HG02943 (cell line): ENCODE measurements at regions not wholly inside any gene's neighbourhood (a gene's known extent, or its start where the extent isn't known, plus 50 kb on each side); places are given as distances from the start of the nearest gene placed in this dataset.

ENCODE experiments used
- ATAC-seq: cut with Tn5 transposase; IDR thresholded peaks from one replicate; pipeline ENCODE4 v1.9.1; 2021; ENCODE audit warnings: mild to moderate bottlenecking, low read depth, moderate library complexity; ENCODE audit not compliant: unreplicated experiment

- no peak for ATAC-seq
These were observed 218.2 kb downstream of the C6orf118 start for GRCh38 chr6:165091121-165091785.

GRCh38 chr6:165090242-165090641 is 219.2 kb downstream of the C6orf118 start:
- ATAC-seq = no peak

GRCh38 chr6:165086814-165087213 is 222.6 kb downstream of the C6orf118 start:
- no peak for ATAC-seq

- no peak for ATAC-seq
These were observed 226.8 kb downstream of the C6orf118 start for GRCh38 chr6:165082636-165083035.

DNA sequence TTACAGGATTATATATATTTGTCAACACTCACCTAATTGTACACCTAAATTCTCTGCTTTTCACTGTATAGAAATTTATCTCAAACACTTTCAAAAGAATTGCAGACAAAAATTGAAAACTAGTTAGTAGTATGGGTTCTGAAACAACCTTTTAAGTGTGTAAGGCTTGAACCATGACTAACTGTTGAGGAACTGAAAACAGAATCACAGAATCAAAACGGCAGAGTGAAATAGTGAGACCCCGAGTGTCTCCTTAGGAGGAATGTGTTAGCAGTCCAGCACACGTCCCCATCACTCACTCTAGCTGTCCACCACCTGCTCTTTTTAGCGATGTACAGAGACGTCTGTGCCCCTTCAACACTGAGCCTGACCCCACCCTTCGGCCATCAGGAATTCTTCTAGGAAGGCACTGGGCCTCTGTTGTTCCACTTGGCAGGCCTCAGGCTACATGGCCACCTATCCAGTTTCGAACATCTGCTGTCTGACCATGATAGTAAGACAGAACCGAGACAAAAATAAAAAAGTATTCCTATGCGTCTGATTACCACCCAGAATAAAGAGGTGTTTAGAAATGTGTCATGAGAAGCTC is 227.4 kb downstream of the C6orf118 start:
- ATAC-seq = no peak

- ATAC-seq = no peak
These were observed 231.5 kb downstream of the C6orf118 start for GRCh38 chr6:165077876-165078275.

GRCh38 chr6:165071906-165072305 is 237.5 kb downstream of the C6orf118 start:
- ATAC-seq = no peak

- ATAC-seq = no peak
These were observed 248.7 kb downstream of the C6orf118 start for GRCh38 chr6:165060720-165061119.

DNA sequence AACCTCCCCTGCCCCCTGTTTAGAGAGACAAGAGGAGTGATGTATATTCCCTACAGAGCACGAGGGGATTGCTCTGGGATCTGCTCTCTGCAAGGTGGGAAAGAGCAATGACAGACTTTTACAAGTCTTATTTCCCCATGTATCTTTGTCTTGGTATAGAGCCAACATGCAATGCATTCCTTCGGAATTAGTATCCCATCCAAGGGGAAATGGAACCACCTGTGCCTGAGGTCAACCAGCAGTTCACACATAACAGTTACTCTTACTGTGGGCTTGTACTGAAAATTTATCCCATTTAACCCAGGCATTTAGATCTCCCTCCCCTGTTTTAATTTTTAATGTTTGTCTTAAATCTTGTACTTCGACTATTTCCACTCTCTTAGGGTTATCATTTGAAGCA is 250.4 kb downstream of the C6orf118 start:
- no peak for ATAC-seq

DNA sequence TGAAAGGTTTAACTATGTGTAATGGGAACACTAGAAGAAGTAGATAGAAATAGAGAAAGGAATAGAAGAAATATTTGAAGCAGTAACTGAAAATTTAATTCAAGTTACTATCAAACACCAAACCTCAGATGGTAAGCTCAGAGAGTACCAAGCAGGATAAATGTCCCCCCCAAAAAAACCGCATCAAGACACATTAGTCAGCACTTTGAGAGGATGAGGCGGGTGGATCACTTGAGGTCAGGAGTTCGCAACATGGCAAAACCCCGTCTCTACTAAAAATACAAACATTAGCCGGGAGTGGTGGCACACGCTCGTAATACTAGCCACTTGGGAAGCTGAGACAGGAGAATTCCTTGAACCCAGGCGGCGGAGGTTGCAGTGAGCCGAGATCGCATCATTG is 253.1 kb downstream of the C6orf118 start:
- ATAC-seq = no peak

DNA sequence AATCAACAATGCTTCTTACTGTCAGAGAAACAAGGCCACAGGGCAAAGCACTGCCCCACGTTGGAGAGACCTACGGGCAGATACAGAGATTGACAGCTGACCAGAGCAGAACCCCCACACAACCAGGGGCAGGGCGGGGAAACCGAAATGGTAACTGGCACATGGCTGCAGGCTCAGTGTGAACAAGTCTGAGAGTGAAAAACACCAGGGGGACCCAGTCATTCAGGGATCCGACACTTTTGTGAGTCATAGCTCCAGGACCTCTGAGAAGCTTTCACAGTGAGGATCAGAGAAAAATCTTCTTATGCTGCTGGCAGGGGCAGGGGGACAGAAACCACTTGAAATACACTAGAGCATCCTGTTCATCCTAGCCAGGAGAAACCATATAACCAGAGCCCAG is 254.2 kb downstream of the C6orf118 start:
- no peak for ATAC-seq

- ATAC-seq = no peak
These were observed 256.6 kb downstream of the C6orf118 start for GRCh38 chr6:165052561-165053480.

GRCh38 chr6:165049362-165049761 is 260.0 kb downstream of the C6orf118 start:
- ATAC-seq = no peak

GRCh38 chr6:165047952-165048351 is 261.5 kb downstream of the C6orf118 start:
- no peak for ATAC-seq

DNA sequence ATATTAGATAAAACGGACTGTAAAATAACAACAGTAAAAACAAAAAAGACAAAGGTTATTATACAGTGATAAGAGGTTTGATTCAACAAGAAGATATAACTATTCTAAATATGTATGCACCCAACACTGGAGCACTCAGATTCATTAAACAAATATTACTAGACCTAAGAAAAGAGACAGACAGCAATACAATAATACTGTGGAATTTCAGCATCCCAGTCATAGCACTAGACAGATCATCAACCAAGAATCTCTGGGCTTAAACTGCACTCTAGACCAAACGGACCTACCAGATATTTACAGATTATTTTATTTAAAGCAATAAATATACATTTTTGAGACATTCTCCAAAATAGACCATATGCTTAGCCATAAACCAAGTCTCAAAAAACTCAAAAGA is 263.8 kb downstream of the C6orf118 start:
- no peak for ATAC-seq

- no peak for ATAC-seq
These were observed 266.5 kb downstream of the C6orf118 start for GRCh38 chr6:165042912-165043311.

GRCh38 chr6:165040440-165040839 is 269.0 kb downstream of the C6orf118 start:
- ATAC-seq = no peak

DNA sequence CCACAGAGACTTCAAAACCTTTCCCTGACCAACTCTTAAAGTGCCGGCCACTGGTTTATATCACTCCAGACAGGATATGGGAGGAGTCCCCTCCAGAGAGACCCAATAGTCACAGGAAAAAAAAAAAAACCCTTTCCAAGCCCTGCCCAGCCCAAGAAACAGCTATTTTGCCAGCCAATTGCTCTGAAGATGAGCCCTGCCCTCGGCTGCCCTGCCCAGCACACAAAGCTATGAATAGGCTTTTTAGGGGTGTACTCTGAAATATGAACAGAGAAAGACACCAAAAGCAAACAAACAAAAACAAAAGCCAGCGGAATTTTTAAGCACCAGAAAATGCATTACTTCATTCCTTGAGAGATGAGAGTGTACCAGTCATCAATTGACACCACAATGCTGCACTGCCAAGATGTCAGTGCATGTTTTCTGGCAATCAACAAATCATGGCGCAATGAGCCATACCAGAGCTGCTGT is 275.1 kb downstream of the C6orf118 start:
- ATAC-seq = no peak

DNA sequence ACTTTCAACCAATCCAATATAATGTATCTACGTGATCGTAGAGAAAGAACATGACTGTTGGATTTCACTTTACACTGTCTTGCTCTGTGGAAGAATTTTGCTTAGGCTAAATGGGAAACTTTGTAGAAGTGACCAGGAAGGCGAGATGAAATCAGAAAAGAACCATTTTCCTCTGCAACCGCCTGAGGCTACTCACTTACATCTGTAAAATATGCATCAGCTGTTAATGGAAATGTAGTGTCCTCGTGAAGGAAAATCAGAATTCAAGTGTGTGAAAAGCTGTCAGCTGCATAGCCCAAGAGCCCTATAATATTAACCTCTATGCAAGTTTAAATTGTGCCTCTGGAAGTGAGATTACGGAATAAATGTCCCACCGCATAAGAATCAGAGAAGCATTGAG is 277.9 kb downstream of the C6orf118 start:
- no peak for ATAC-seq

DNA sequence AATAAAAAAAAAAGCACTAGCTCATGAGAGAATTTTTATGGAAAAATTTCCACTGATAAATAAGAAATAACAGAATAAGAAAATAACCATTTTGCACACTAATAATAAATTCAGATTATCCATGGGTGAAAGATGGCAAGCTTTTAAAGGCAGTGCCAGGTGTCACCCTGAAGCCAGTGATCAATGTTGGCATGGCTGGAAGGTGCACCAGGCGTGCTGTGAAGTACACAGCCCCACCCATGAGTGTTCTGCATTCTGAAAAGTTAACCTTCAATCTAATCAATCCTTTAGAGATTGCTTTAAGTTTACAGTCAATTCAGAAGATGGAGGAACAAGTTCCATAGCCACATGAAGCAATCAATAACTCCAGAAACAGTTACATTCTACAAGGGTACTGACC is 284.4 kb downstream of the C6orf118 start:
- no peak for ATAC-seq

GRCh38 chr6:165019681-165020080 is 289.7 kb downstream of the C6orf118 start:
- no peak for ATAC-seq
